ENCODE measurements at regions not wholly inside any gene's neighbourhood (a gene's known extent, or its start where the extent isn't known, plus 50 kb on each side); places are given as distances from the start of the nearest gene placed in this dataset.

- TF ChIP-seq CTCF (IDR thresholded peaks at IDR 0.05) (no peak), REST (IDR thresholded peaks at IDR 0.05; ENCODE audit: insufficient read depth in 1 of 2, low read depth in 2 of 2, low read length in 1 of 2) (no peak), POLR2AphosphoS5 (IDR thresholded peaks at IDR 0.05; ENCODE audit: low read depth, low read length) (no peak)
Measured at GRCh38 chr1:54461731-54462596, 55.8 kb upstream of the SSBP3 start.

Measured in Panc1 (cell line).